ENCODE measurements at regions not wholly inside any gene's neighbourhood (a gene's known extent, or its start where the extent isn't known, plus 50 kb on each side); places are given as distances from the start of the nearest gene placed in this dataset.
A peak's percentile ranks its signal among the peaks of the same experiment; 100 is the strongest.

- Histone ChIP-seq H2BK20ac (ENCODE audit: low read length) (no peak overlapping the region), H2AK5ac (ENCODE audit: low read depth, low read length) (no peak overlapping the region), H3K56ac (replicated peaks; ENCODE audit: insufficient read length, low read depth, low read length) (no peak overlapping the region), H3K27me3 (replicated peaks in 1 of 4; ENCODE audit: control insufficient read depth in 3 of 4, extremely low read depth in 1 of 4, insufficient read depth in 3 of 4, low read length in 3 of 4) (no peaks in the 10 kb centered on the region), H3K23me2 (ENCODE audit: low read depth, low read length) (no peaks in the 10 kb centered on the region), H3K4me1 (replicated peaks in 1 of 4; ENCODE audit: control insufficient read depth in 3 of 4, insufficient read depth in 4 of 4, low read length in 3 of 4) (peaks cover 0 to 4% (median 0%) of the 10 kb centered on the region in 4 experiments; a peak in 3 of 7 replicates), H3K14ac (ENCODE audit: insufficient read length) (no peak overlapping the region), H4K8ac (ENCODE audit: extremely low read depth, insufficient read depth, low read length) (no peak overlapping the region), H3K4me3 (ENCODE audit: extremely low read depth in 1 of 4, insufficient read depth in 2 of 4, low read depth in 3 of 4, low read length in 4 of 4) (no peak overlapping the region), H3K36me3 (ENCODE audit: control insufficient read depth in 2 of 4, insufficient read depth in 4 of 4, low read length in 3 of 4) (no peaks in the 10 kb centered on the region), H3K4ac (replicated peaks; ENCODE audit: insufficient read length, low read depth, low read length) (no peak overlapping the region), H2BK12ac (ENCODE audit: low read depth, low read length) (no peak overlapping the region), H2BK120ac (replicated peaks; ENCODE audit: low read depth, low read length) (no peak overlapping the region), H4K5ac (ENCODE audit: insufficient read length, low read depth, low read length) (no peak overlapping the region), H2BK15ac (ENCODE audit: low read length) (no peak overlapping the region), H3K79me1 (ENCODE audit: low read depth, low read length) (no peaks in the 10 kb centered on the region), H2AFZ (ENCODE audit: low read length) (no peak overlapping the region), H3K9ac (replicated peaks in 1 of 4; ENCODE audit: extremely low read depth in 1 of 4, low read depth in 3 of 4, low read length in 3 of 4) (no peak overlapping the region), H2BK5ac (ENCODE audit: low read depth, low read length) (no peak overlapping the region), H3K4me2 (ENCODE audit: insufficient read depth in 1 of 2, low read depth in 2 of 2, low read length in 2 of 2) (no peak overlapping the region), H4K20me1 (replicated peaks in 1 of 2; ENCODE audit: control insufficient read depth in 1 of 2, insufficient read depth in 2 of 2, low read length in 2 of 2) (no peaks in the 10 kb centered on the region), H3K79me2 (ENCODE audit: control insufficient read depth in 1 of 2, insufficient read depth in 2 of 2, low read length in 2 of 2) (no peaks in the 10 kb centered on the region), H4K91ac (replicated peaks; ENCODE audit: insufficient read length, low read length) (no peak overlapping the region), H3K18ac (ENCODE audit: extremely low read depth, low read length) (peak overlapping the region; percentile 43; the same call in 1 of the 2 replicates), H3K23ac (ENCODE audit: insufficient read length) (no peak overlapping the region), H3K9me3 (ENCODE audit: insufficient read depth in 2 of 2, low read depth in 1 of 2, low read length in 1 of 2) (no peaks in the 10 kb centered on the region), H3K27ac (ENCODE audit: low read depth, low read length) (no peak overlapping the region)
- 0 out of 2 replicates have a peak, but pooled peaks have one; percentile 13 for TF ChIP-seq POU5F1 (IDR thresholded peaks at IDR 0.05; ENCODE audit: low read depth, low read length)
- no peak for TF ChIP-seq HDAC6 (IDR thresholded peaks at IDR 0.05; ENCODE audit: low read depth, low read length)
- TF ChIP-seq SP1 (IDR thresholded peaks at IDR 0.05; ENCODE audit: low read depth, low read length): no peak
- 0 out of 2 replicates have a peak, but pooled peaks have one; percentile 59 for TF ChIP-seq ATF2 (IDR thresholded peaks at IDR 0.05; ENCODE audit: low read length)
- TF ChIP-seq, protein P1, sequence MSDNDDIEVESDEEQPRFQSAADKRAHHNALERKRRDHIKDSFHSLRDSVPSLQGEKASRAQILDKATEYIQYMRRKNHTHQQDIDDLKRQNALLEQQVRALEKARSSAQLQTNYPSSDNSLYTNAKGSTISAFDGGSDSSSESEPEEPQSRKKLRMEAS (IDR thresholded peaks at IDR 0.05): peak; percentile 26; the same call in 1 of the 2 replicates
- TF ChIP-seq, protein P2, sequence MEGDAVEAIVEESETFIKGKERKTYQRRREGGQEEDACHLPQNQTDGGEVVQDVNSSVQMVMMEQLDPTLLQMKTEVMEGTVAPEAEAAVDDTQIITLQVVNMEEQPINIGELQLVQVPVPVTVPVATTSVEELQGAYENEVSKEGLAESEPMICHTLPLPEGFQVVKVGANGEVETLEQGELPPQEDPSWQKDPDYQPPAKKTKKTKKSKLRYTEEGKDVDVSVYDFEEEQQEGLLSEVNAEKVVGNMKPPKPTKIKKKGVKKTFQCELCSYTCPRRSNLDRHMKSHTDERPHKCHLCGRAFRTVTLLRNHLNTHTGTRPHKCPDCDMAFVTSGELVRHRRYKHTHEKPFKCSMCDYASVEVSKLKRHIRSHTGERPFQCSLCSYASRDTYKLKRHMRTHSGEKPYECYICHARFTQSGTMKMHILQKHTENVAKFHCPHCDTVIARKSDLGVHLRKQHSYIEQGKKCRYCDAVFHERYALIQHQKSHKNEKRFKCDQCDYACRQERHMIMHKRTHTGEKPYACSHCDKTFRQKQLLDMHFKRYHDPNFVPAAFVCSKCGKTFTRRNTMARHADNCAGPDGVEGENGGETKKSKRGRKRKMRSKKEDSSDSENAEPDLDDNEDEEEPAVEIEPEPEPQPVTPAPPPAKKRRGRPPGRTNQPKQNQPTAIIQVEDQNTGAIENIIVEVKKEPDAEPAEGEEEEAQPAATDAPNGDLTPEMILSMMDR (IDR thresholded peaks at IDR 0.05; ENCODE audit: control extremely low read depth in 1 of 3, insufficient read depth in 1 of 3, low read depth in 1 of 3, low read length in 3 of 3): peak; percentile 68 to 77 (median 75)
- peak; percentile 55 to 71 for TF ChIP-seq RAD21 (IDR thresholded peaks at IDR 0.05 in 1 of 2, conservative IDR thresholded peaks at IDR 0.05 in 1 of 2; ENCODE audit: low read depth in 2 of 2, low read length in 2 of 2)
- ChIA-PET CTCF (ENCODE audit: partially characterized antibody) (interaction anchor here (0.6 to 4.2 kb wide), 33 partner anchors 8 to 404 kb away, joined by 3 to 25 read pairs (median 5); no protein-coding TSS in a partner anchor), POLR2A (ENCODE audit: partially characterized antibody) (no interaction called here)
- FAIRE-seq: peak; percentile 88
- WGBS, 2 experiments (ENCODE audit: extremely low coverage in 1 of 2, insufficient coverage in 1 of 2, insufficient read length in 1 of 2, insufficient replicate concordance in 2 of 2, low coverage in 1 of 2, low lambda C conversion rate in 2 of 2, missing lambda C conversion rate in 1 of 2): 35% methylated on average over 3 of the region's 3 CpGs; no CpG with 5 or more reads in 1 of the 2 experiments
- peak in 1 of 2 experiments; percentile 56 for DNase-seq (ENCODE audit: low read depth in 1 of 2, low spot score in 2 of 2)
Observed at GRCh38 chr16:19980632-19981265, 92.9 kb downstream of the GPR139 start.

All from H1 (cell line).